ENCODE measurements at regions not wholly inside any gene's neighbourhood (a gene's known extent, or its start where the extent isn't known, plus 50 kb on each side); places are given as distances from the start of the nearest gene placed in this dataset.

GRCh38 chr5:103883143-103883542 is 320.6 kb upstream of the NUDT12 start:
- H3K9ac ChIP-seq (ENCODE audit: low read length), result no peak overlapping the region
- no peaks in the 10 kb centered on the region for H3K9me2 ChIP-seq (ENCODE audit: insufficient read depth)
- no peaks in the 10 kb centered on the region for H3K9me3 ChIP-seq (ENCODE audit: control insufficient read depth in 1 of 2, insufficient read depth in 1 of 2, low read depth in 1 of 2, low read length in 2 of 2)
- H3K4me2 ChIP-seq (ENCODE audit: low read length), result no peak overlapping the region
- H3K27ac ChIP-seq (ENCODE audit: low read depth, low read length), result no peak overlapping the region
- no peak overlapping the region for H3K4me3 ChIP-seq (replicated peaks in 1 of 2; ENCODE audit: low read depth in 1 of 2, low read length in 2 of 2)
- H3K79me2 ChIP-seq (ENCODE audit: insufficient read depth, low read length), result no peaks in the 10 kb centered on the region
- no TSS peak for BruUV-seq (replicated peaks)
- no peak for TF ChIP-seq YY1 (IDR thresholded peaks at IDR 0.05; ENCODE audit: extremely low read depth, insufficient replicate concordance, low read depth, low read length)
- TF ChIP-seq POLR2A (IDR thresholded peaks at IDR 0.05; ENCODE audit: borderline replicate concordance, extremely low read depth, insufficient read depth, insufficient read length), result no peak
- TF ChIP-seq CBX3 (IDR thresholded peaks at IDR 0.05; ENCODE audit: low read depth), result no peak
- no peak for TF ChIP-seq POLR2AphosphoS5 (IDR thresholded peaks at IDR 0.05; ENCODE audit: low read depth, low read length)
- TF ChIP-seq EGR1 (IDR thresholded peaks at IDR 0.05; ENCODE audit: low read depth), result no peak
- no peak for TF ChIP-seq ZBTB33 (IDR thresholded peaks at IDR 0.05; ENCODE audit: extremely low read depth, insufficient replicate concordance, low read length)
- no peak for TF ChIP-seq CTCF (IDR thresholded peaks at IDR 0.05 in 2 of 3, conservative IDR thresholded peaks at IDR 0.05 in 1 of 3; ENCODE audit: borderline replicate concordance in 1 of 3, insufficient read depth in 1 of 3, low read depth in 2 of 3, low read length in 2 of 3)
- TF ChIP-seq EZH2 (IDR thresholded peaks at IDR 0.05), result no peak
- TF ChIP-seq EZH2phosphoT487 (IDR thresholded peaks at IDR 0.05; ENCODE audit: borderline replicate concordance), result no peak
- no peak for TF ChIP-seq ATF3 (IDR thresholded peaks at IDR 0.05)
- no peak for TF ChIP-seq REST (IDR thresholded peaks at IDR 0.05; ENCODE audit: low read depth)
- H4K20me1 ChIP-seq (ENCODE audit: insufficient read depth), result no peaks in the 10 kb centered on the region
- CTCF ChIA-PET, result no interaction called here
- DNase-seq (ENCODE audit: low read depth, low spot score) (no peak), ATAC-seq (no peak)
- RAD21 ChIA-PET (ENCODE audit: low non-redundant PET in 1 of 2, low total read pairs in 2 of 2, uncharacterized antibody in 2 of 2, unreplicated experiment in 2 of 2), result no interaction called here
- no peak overlapping the region for H2AFZ ChIP-seq (ENCODE audit: low read depth, low read length, poor library complexity, severe bottlenecking)
- no peaks in the 10 kb centered on the region for H3K36me3 ChIP-seq (ENCODE audit: control insufficient read depth in 1 of 2, insufficient read depth in 2 of 2, low read length in 2 of 2)
- intact Hi-C loops (cut with micrococcal nuclease), result no loop called here
- H3K27me3 ChIP-seq (ENCODE audit: insufficient read depth, low read length), result no peaks in the 10 kb centered on the region
- POLR2A ChIA-PET, result no interaction called here
- H3K4me1 ChIP-seq (ENCODE audit: control insufficient read depth in 1 of 2, insufficient read depth in 2 of 2, low read length in 2 of 2), result no peaks in the 10 kb centered on the region

Measured in HCT116 (cell line).